Omental fat pad (tissue), 3 donors: ENCODE measurements at regions not wholly inside any gene's neighbourhood (a gene's known extent, or its start where the extent isn't known, plus 50 kb on each side); places are given as distances from the start of the nearest gene placed in this dataset.
"Not testable (repeated sequence)": the region's sequence is repeated elsewhere in the genome, so short reads cannot be mapped to it uniquely, and the experiment has no call there.

Source experiments
- ATAC-seq: fragments of 150-250 bp; one replicate; pipeline ENCODE4 v1.9.1; 2016; ENCODE audit warnings: mild to moderate bottlenecking, moderate library complexity; ENCODE audit not compliant: low FRiP score
- DNase-seq: peaks from one replicate; pipeline ENCODE4 v3.0.0-alpha.2; 2019; ENCODE audit warnings: low spot score
- TF ChIP-seq, protein P1 (sequence below), 3 donors: fragments of 450-650 bp; IDR thresholded peaks; one replicate each; pipeline ENCODE4 v1.5.1; 2016 to 2017; ENCODE audit warnings: antibody characterized with exemption in 3 of 3, mild to moderate bottlenecking in 3 of 3, moderate library complexity in 2 of 3

- ATAC-seq (no peak), DNase-seq (no peak)
- TF ChIP-seq, protein P1, sequence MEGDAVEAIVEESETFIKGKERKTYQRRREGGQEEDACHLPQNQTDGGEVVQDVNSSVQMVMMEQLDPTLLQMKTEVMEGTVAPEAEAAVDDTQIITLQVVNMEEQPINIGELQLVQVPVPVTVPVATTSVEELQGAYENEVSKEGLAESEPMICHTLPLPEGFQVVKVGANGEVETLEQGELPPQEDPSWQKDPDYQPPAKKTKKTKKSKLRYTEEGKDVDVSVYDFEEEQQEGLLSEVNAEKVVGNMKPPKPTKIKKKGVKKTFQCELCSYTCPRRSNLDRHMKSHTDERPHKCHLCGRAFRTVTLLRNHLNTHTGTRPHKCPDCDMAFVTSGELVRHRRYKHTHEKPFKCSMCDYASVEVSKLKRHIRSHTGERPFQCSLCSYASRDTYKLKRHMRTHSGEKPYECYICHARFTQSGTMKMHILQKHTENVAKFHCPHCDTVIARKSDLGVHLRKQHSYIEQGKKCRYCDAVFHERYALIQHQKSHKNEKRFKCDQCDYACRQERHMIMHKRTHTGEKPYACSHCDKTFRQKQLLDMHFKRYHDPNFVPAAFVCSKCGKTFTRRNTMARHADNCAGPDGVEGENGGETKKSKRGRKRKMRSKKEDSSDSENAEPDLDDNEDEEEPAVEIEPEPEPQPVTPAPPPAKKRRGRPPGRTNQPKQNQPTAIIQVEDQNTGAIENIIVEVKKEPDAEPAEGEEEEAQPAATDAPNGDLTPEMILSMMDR (IDR thresholded peaks at IDR 0.05): no peak
These were observed 139.5 kb upstream of the FERD3L start for GRCh38 chr7:19284596-19285300.

DNA sequence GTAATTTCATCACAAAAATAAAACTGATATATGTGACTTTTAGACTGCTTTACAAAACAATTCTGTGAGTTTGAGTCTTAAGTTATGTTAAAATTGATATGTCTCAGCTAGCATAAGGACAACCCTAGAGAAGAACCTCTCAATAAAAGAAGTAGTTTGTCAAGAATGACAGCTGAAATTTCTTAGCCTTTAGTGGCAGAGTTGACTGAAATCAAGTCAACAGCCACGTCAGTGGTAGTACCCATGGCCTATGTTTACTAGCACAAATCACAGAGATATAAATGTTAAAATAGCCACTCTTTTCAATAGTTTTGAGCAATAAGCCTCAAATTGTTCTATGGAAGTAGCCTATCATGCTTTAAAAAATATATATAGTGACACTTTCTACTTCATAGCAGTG lies 138.9 kb upstream of the FERD3L start:
- TF ChIP-seq, protein P1 (IDR thresholded peaks at IDR 0.05): no peak
- DNase-seq (no peak), ATAC-seq (no peak)

GRCh38 chr7:19275000-19275399 lies 129.8 kb upstream of the FERD3L start:
- ATAC-seq (no peak), DNase-seq (no peak)
- TF ChIP-seq, protein P1 (IDR thresholded peaks at IDR 0.05): no peak

DNA sequence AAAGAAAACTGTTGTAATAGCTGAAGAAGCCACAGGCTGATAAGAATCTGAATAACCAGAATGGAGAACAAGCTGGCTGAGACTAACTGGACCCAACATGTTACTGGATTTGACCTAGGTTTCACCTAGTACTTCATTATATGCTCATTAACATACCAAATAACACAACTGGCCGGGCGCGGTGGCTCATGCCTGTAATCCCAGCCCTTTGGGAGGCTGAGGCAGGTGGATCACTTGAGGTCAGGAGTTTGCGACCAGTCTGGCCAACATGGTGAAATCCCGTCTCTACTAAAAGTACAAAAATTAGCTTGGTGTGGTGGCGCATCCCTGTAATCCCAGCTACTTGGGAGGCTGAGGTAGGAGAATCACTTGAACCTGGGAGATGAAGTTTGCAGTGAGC lies 127.1 kb upstream of the FERD3L start:
- not testable (repeated sequence) for DNase-seq, ATAC-seq

- TF ChIP-seq, protein P1 (IDR thresholded peaks at IDR 0.05): no peak
- ATAC-seq (no peak), DNase-seq (no peak)
These were observed 124.1 kb upstream of the FERD3L start for GRCh38 chr7:19269301-19269700.

DNA sequence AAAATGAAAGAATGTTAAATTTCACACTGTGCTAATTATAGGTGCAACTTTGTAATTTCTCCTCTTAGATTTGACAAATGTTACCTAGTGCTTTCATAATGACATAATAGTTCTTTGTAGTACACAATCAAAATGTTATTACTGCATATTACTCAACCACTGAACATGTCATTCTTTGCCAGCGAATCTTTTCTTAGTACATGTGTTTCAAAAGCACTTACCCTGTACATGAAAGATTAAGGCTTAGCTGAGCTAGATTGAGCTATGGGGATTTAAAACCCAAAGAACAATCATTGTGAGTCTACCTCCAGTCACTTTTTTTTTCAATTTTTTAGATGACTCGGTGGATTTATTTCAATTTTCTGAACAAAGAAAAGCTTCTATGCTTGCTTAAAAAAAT lies 123.5 kb upstream of the FERD3L start:
- TF ChIP-seq, protein P1 (IDR thresholded peaks at IDR 0.05): no peak
- ATAC-seq (no peak), DNase-seq (no peak)

- ATAC-seq: no peak
These were observed 117.6 kb upstream of the FERD3L start for GRCh38 chr7:19262826-19263225.

More at GRCh38 chr7:19262826-19263225, 117.6 kb upstream of the FERD3L start:
- DNase-seq: no peak
- TF ChIP-seq, protein P1 (IDR thresholded peaks at IDR 0.05): no peak
